Caco-2 (cell line): ENCODE measurements at regions not wholly inside any gene's neighbourhood (a gene's known extent, or its start where the extent isn't known, plus 50 kb on each side); places are given as distances from the start of the nearest gene placed in this dataset.

ENCODE experiments used
- BruUV-seq: library from RNA; stranded (reverse); fragments of 400-500 nt; replicated peaks from 2 replicates; lab custom pipeline; 2021; lab: Mats Ljungman, UMichigan
- CTCF ChIA-PET: fragments of 300-600 bp; sonication (Branson Sonifier 250); formaldehyde crosslinking; loops from one replicate; lab custom pipeline; 2022; ENCODE audit warnings: antibody characterized with exemption; lab: Charles Lee
- POLR2A ChIA-PET: fragments of 300-600 bp; sonication (Branson Sonifier 250); formaldehyde crosslinking; loops from one replicate; lab custom pipeline; 2022; ENCODE audit warnings: antibody characterized with exemption; lab: Charles Lee
- DNase-seq, 2 experiments: peaks; one replicate each; pipeline versions ENCODE4 v3.0.0 to v3.0.0-alpha.2; 2020 to 2022
- H3K27me3 ChIP-seq: replicated peaks from 2 replicates; pipeline ENCODE4 v1.6.0; 2011; ENCODE audit warnings: low read length; ENCODE audit not compliant: control insufficient read depth, insufficient read depth
- H3K36me3 ChIP-seq: 2 replicates; pipeline ENCODE4 v1.5.1; 2011; ENCODE audit warnings: low read length; ENCODE audit not compliant: control insufficient read depth, insufficient read depth
- H3K4me1 ChIP-seq: fragments of 250-450 bp; sonication (Bioruptor Pico); 2 replicates; pipeline ENCODE4 v1.5.1; 2020; ENCODE audit warnings: mild to moderate bottlenecking
- H3K4me3 ChIP-seq: 2 replicates; pipeline ENCODE4 v1.5.1; 2011; ENCODE audit warnings: low read depth, mild to moderate bottlenecking, control low read depth, low read length
- H3K9me3 ChIP-seq: fragments of 250-450 bp; sonication (Bioruptor Pico); 2 replicates; pipeline ENCODE4 v1.5.1; 2020; ENCODE audit warnings: mild to moderate bottlenecking, moderate library complexity
- H3K27ac Mint-ChIP-seq: one replicate; pipeline ENCODE4 v1.8.0; 2022; ENCODE audit warnings: mixed read lengths; ENCODE audit not compliant: unreplicated experiment
- H3K27me3 Mint-ChIP-seq: one replicate; pipeline ENCODE4 v1.8.0; 2022; ENCODE audit warnings: mixed read lengths; ENCODE audit not compliant: insufficient read depth, unreplicated experiment
- H3K36me3 Mint-ChIP-seq: one replicate; pipeline ENCODE4 v1.8.0; 2022; ENCODE audit warnings: mild to moderate bottlenecking, mixed read lengths; ENCODE audit not compliant: insufficient read depth, unreplicated experiment
- H3K4me1 Mint-ChIP-seq: one replicate; pipeline ENCODE4 v1.8.0; 2022; ENCODE audit warnings: low read depth, mixed read lengths; ENCODE audit not compliant: unreplicated experiment
- H3K4me3 Mint-ChIP-seq: one replicate; pipeline ENCODE4 v1.8.0; 2022; ENCODE audit warnings: mild to moderate bottlenecking, moderate library complexity, mixed read lengths; ENCODE audit not compliant: unreplicated experiment
- H3K9me3 Mint-ChIP-seq: one replicate; pipeline ENCODE4 v1.8.0; 2022; ENCODE audit warnings: mixed read lengths; ENCODE audit not compliant: unreplicated experiment
- CTCF ChIP-seq, 2 experiments: fragments of 200-600 bp in 1 of 2; IDR thresholded peaks; 1 replicate in 1 of 2; 2 replicates in 1 of 2; pipeline versions ENCODE4 v1.5.1 to v1.8.0; 2011 to 2022; ENCODE audit warnings: antibody characterized with exemption in 1 of 2, control low read depth in 1 of 2, inconsistent platforms in 1 of 2, low read depth in 1 of 2, low read length in 1 of 2, mild to moderate bottlenecking in 1 of 2, moderate library complexity in 1 of 2; ENCODE audit not compliant: insufficient read depth in 1 of 2, severe bottlenecking in 1 of 2, unreplicated experiment in 1 of 2
- intact Hi-C: fragments of 100-400 bp; cut with micrococcal nuclease; formaldehyde crosslinking; loops from one replicate; pipeline ENCODE4 v1.10.0; 2022; ENCODE audit not compliant: unreplicated experiment

GRCh38 chr3:59153648-59154047 is 103.8 kb upstream of the CFAP20DC start:
- Mint-ChIP-seq H3K4me3 (no peak overlapping the region), H3K27me3 (peaks cover 8% of the 10 kb centered on the region), H3K36me3 (no peaks in the 10 kb centered on the region), H3K27ac (no peak overlapping the region), H3K9me3 (no peaks in the 10 kb centered on the region), H3K4me1 (no peaks in the 10 kb centered on the region)
- POLR2A ChIA-PET, result no interaction called here
- Histone ChIP-seq H3K4me1 (0 out of 2 replicates have a peak, but pooled peaks cover 4% of the 10 kb centered on the region), H3K4me3 (no peak overlapping the region), H3K36me3 (no peaks in the 10 kb centered on the region), H3K9me3 (no peaks in the 10 kb centered on the region), H3K27me3 (no peaks in the 10 kb centered on the region)
- BruUV-seq, result no TSS peak
- CTCF ChIA-PET, result no interaction called here
- intact Hi-C loops, result no loop called here
- no peak for DNase-seq
- TF ChIP-seq CTCF (IDR thresholded peaks at IDR 0.05; ENCODE audit: insufficient read depth in 1 of 2, low read depth in 1 of 2, low read length in 1 of 2, severe bottlenecking in 1 of 2, unreplicated experiment in 1 of 2), result no peak

GRCh38 chr3:59152943-59153342 is 103.1 kb upstream of the CFAP20DC start:
- H3K4me1 Mint-ChIP-seq, result no peaks in the 10 kb centered on the region
- no TSS peak for BruUV-seq
- 0 out of 2 replicates have a peak, but pooled peaks cover 1% of the 10 kb centered on the region for H3K4me1 ChIP-seq
- peaks cover 8% of the 10 kb centered on the region for H3K27me3 Mint-ChIP-seq
- intact Hi-C loops, result no loop called here
- TF ChIP-seq CTCF (IDR thresholded peaks at IDR 0.05; ENCODE audit: insufficient read depth in 1 of 2, low read depth in 1 of 2, low read length in 1 of 2, severe bottlenecking in 1 of 2, unreplicated experiment in 1 of 2), result no peak
- ChIA-PET CTCF (no interaction called here), POLR2A (no interaction called here)
- H3K4me3 ChIP-seq, result no peak overlapping the region
- no peaks in the 10 kb centered on the region for H3K36me3 Mint-ChIP-seq
- no peaks in the 10 kb centered on the region for H3K36me3 ChIP-seq
- DNase-seq, result no peak
- no peak overlapping the region for H3K4me3 Mint-ChIP-seq
- H3K27ac Mint-ChIP-seq, result no peak overlapping the region
- no peaks in the 10 kb centered on the region for H3K27me3 ChIP-seq
- no peaks in the 10 kb centered on the region for H3K9me3 ChIP-seq
- H3K9me3 Mint-ChIP-seq, result no peaks in the 10 kb centered on the region

GRCh38 chr3:59150039-59150438 is 100.2 kb upstream of the CFAP20DC start:
- Histone ChIP-seq H3K36me3 (no peaks in the 10 kb centered on the region), H3K27me3 (no peaks in the 10 kb centered on the region), H3K4me1 (no peaks in the 10 kb centered on the region), H3K9me3 (no peaks in the 10 kb centered on the region), H3K4me3 (no peak overlapping the region)
- no peak overlapping the region for H3K27ac Mint-ChIP-seq
- CTCF ChIA-PET, result no interaction called here
- BruUV-seq, result no TSS peak
- no peak for DNase-seq
- no peak for TF ChIP-seq CTCF (IDR thresholded peaks at IDR 0.05; ENCODE audit: insufficient read depth in 1 of 2, low read depth in 1 of 2, low read length in 1 of 2, severe bottlenecking in 1 of 2, unreplicated experiment in 1 of 2)
- no peak overlapping the region for H3K4me3 Mint-ChIP-seq
- peaks cover 8% of the 10 kb centered on the region for H3K27me3 Mint-ChIP-seq
- POLR2A ChIA-PET, result no interaction called here
- H3K4me1 Mint-ChIP-seq, result no peaks in the 10 kb centered on the region
- intact Hi-C loops, result no loop called here
- no peaks in the 10 kb centered on the region for H3K9me3 Mint-ChIP-seq
- no peaks in the 10 kb centered on the region for H3K36me3 Mint-ChIP-seq
